Loucy (cell line): ENCODE measurements at regions not wholly inside any gene's neighbourhood (a gene's known extent, or its start where the extent isn't known, plus 50 kb on each side); places are given as distances from the start of the nearest gene placed in this dataset.

Source experiments
- EZH2phosphoT487 ChIP-seq: fragments of 200-600 bp; IDR thresholded peaks from 2 replicates; pipeline ENCODE4 v1.6.1; 2018; ENCODE audit warnings: antibody characterized with exemption, mild to moderate bottlenecking, moderate library complexity, borderline replicate concordance
- TF ChIP-seq, protein P1 (sequence below): fragments of 200-600 bp; sonication (generic); conservative IDR thresholded peaks from 2 replicates; pipeline ENCODE4 v1.5.1; 2014; ENCODE audit warnings: mild to moderate bottlenecking, antibody characterized with exemption, low read length

DNA sequence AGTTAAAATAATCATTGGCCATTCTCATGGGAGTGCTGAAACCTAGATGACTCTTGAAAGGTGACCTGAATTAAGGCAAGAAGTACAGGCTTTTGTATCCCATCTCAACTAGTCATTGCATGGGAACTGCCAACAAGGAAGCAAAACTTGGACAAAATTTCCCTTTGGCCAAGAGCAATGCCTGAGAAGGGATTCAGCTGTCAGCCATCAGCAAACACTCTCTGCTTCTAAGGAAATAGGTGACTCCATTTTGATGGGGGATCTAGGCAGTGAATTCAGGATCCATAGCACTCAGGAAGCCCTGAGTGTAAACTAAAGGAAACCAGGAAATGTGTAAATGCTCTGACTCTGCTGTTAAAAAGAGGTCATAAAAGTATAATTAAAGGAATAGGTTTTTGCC lies 221.5 kb upstream of the TMEM229A start:
- TF ChIP-seq, protein P1, sequence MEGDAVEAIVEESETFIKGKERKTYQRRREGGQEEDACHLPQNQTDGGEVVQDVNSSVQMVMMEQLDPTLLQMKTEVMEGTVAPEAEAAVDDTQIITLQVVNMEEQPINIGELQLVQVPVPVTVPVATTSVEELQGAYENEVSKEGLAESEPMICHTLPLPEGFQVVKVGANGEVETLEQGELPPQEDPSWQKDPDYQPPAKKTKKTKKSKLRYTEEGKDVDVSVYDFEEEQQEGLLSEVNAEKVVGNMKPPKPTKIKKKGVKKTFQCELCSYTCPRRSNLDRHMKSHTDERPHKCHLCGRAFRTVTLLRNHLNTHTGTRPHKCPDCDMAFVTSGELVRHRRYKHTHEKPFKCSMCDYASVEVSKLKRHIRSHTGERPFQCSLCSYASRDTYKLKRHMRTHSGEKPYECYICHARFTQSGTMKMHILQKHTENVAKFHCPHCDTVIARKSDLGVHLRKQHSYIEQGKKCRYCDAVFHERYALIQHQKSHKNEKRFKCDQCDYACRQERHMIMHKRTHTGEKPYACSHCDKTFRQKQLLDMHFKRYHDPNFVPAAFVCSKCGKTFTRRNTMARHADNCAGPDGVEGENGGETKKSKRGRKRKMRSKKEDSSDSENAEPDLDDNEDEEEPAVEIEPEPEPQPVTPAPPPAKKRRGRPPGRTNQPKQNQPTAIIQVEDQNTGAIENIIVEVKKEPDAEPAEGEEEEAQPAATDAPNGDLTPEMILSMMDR = no peak
- TF ChIP-seq EZH2phosphoT487 = no peak
